ENCODE measurements at regions not wholly inside any gene's neighbourhood (a gene's known extent, or its start where the extent isn't known, plus 50 kb on each side); places are given as distances from the start of the nearest gene placed in this dataset.

- no peak for FAIRE-seq
- Histone ChIP-seq H3K27me3 (no peaks in the 10 kb centered on the region), H3K9me3 (no peaks in the 10 kb centered on the region), H3K4me3 (no peak overlapping the region), H3K27ac (no peak overlapping the region), H3K4me1 (no peaks in the 10 kb centered on the region), H3K36me3 (no peaks in the 10 kb centered on the region)
- 62 to 79% methylated on average over 26 of the region's 26 CpGs for WGBS, 2 donors
- peak in 2 of 6 donors; percentile 27 to 46 for DNase-seq
- TF ChIP-seq CTCF (IDR thresholded peaks at IDR 0.05): no peak
- intact Hi-C loops (cut with DNase I): no loop called here
- peak in 2 of 4 donors; percentile 24 to 25 for ATAC-seq
Observed at GRCh38 chr9:134525841-134526583, 115.6 kb upstream of the COL5A1 start.

GRCh38 chr9:134526584-134527477 lies 114.8 kb upstream of the COL5A1 start:
- DNase-seq (peak in 1 of 6 donors; percentile 13), ATAC-seq (peak in 1 of 4 donors; percentile 31), FAIRE-seq (no peak)
- H3K9me3 ChIP-seq: no peaks in the 10 kb centered on the region
- no peaks in the 10 kb centered on the region for H3K27me3 ChIP-seq
- no peak for TF ChIP-seq CTCF (IDR thresholded peaks at IDR 0.05)
- intact Hi-C loops (cut with DNase I): no loop called here
- no peaks in the 10 kb centered on the region for H3K36me3 ChIP-seq
- H3K4me3 ChIP-seq: no peak overlapping the region
- H3K27ac ChIP-seq: no peak overlapping the region
- H3K4me1 ChIP-seq: no peaks in the 10 kb centered on the region
- 48 to 63% methylated on average over 19 of the region's 19 CpGs for WGBS, 2 donors

- intact Hi-C loops (cut with DNase I): no loop called here
- Histone ChIP-seq H3K36me3 (no peaks in the 10 kb centered on the region), H3K4me1 (no peaks in the 10 kb centered on the region), H3K9me3 (no peaks in the 10 kb centered on the region), H3K27ac (no peak overlapping the region), H3K27me3 (no peaks in the 10 kb centered on the region), H3K4me3 (no peak overlapping the region)
- no peak for TF ChIP-seq CTCF (IDR thresholded peaks at IDR 0.05)
- ATAC-seq (no peak), DNase-seq (no peak), FAIRE-seq (no peak)
Observed at GRCh38 chr9:134530724-134531123, 110.9 kb upstream of the COL5A1 start.

- no peaks in the 10 kb centered on the region for H3K9me3 ChIP-seq
- TF ChIP-seq CTCF (IDR thresholded peaks at IDR 0.05): no peak
- no peak for ATAC-seq
- H3K27me3 ChIP-seq: no peaks in the 10 kb centered on the region
- H3K36me3 ChIP-seq: no peaks in the 10 kb centered on the region
- no peak overlapping the region for H3K27ac ChIP-seq
- intact Hi-C loops (cut with DNase I): no loop called here
- 47 to 66% methylated on average over 8 to 9 of the region's 9 CpGs for WGBS, 2 donors
- no peak for FAIRE-seq
- no peak overlapping the region for H3K4me3 ChIP-seq
- no peaks in the 10 kb centered on the region for H3K4me1 ChIP-seq
- DNase-seq: peak in 1 of 6 donors; percentile 4
Observed at GRCh38 chr9:134531220-134531970, 110.2 kb upstream of the COL5A1 start.

Data from pancreas (tissue), 10 donors.